DOHH2 (cell line): ENCODE measurements at regions not wholly inside any gene's neighbourhood (a gene's known extent, or its start where the extent isn't known, plus 50 kb on each side); places are given as distances from the start of the nearest gene placed in this dataset.

Source experiments
- EZH2phosphoT487 ChIP-seq: fragments of 200-600 bp; sonication (generic); IDR thresholded peaks from 2 replicates; pipeline ENCODE4 v1.6.1; 2017; ENCODE audit warnings: borderline replicate concordance, mild to moderate bottlenecking, antibody characterized with exemption, low read length, moderate library complexity, mixed read lengths
- TF ChIP-seq, protein P1 (sequence below): fragments of 200-600 bp; sonication (generic); IDR thresholded peaks from one replicate; pipeline ENCODE4 v1.5.1; 2014; ENCODE audit warnings: antibody characterized with exemption, mild to moderate bottlenecking, low read depth, low read length; ENCODE audit not compliant: poor library complexity, severe bottlenecking

GRCh38 chr7:81618396-81619014 lies 151.3 kb downstream of the HGF start:
- TF ChIP-seq, protein P1, sequence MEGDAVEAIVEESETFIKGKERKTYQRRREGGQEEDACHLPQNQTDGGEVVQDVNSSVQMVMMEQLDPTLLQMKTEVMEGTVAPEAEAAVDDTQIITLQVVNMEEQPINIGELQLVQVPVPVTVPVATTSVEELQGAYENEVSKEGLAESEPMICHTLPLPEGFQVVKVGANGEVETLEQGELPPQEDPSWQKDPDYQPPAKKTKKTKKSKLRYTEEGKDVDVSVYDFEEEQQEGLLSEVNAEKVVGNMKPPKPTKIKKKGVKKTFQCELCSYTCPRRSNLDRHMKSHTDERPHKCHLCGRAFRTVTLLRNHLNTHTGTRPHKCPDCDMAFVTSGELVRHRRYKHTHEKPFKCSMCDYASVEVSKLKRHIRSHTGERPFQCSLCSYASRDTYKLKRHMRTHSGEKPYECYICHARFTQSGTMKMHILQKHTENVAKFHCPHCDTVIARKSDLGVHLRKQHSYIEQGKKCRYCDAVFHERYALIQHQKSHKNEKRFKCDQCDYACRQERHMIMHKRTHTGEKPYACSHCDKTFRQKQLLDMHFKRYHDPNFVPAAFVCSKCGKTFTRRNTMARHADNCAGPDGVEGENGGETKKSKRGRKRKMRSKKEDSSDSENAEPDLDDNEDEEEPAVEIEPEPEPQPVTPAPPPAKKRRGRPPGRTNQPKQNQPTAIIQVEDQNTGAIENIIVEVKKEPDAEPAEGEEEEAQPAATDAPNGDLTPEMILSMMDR = no peak
- TF ChIP-seq EZH2phosphoT487 = no peak
